PFSK-1 (cell line): ENCODE measurements at regions not wholly inside any gene's neighbourhood (a gene's known extent, or its start where the extent isn't known, plus 50 kb on each side); places are given as distances from the start of the nearest gene placed in this dataset.

Experiments
- FOXP2 ChIP-seq: optimal IDR thresholded peaks from 2 replicates; pipeline ENCODE3; 2011; ENCODE audit warnings: borderline replicate concordance, control low read depth, inconsistent platforms; ENCODE audit not compliant: insufficient read depth; ENCODE audit errors: extremely low read length, extremely low read depth
- POLR2AphosphoS5 ChIP-seq: IDR thresholded peaks from 2 replicates; pipeline ENCODE4 v1.6.1; 2012; ENCODE audit warnings: low read depth, mild to moderate bottlenecking, control low read depth, low read length, moderate library complexity
- REST ChIP-seq, 2 experiments: IDR thresholded peaks; 2 replicates each; pipeline versions ENCODE4 v1.6.1 to v1.8.0; 2011 to 2012; ENCODE audit warnings: low read depth in 2 of 2, low read length in 2 of 2, control low read depth in 1 of 2, inconsistent platforms in 1 of 2, mild to moderate bottlenecking in 1 of 2, moderate library complexity in 1 of 2; ENCODE audit not compliant: insufficient read depth in 1 of 2
- SIN3A ChIP-seq: IDR thresholded peaks from 2 replicates; pipeline ENCODE4 v1.6.1; 2012; ENCODE audit warnings: mild to moderate bottlenecking, low read length, moderate library complexity, borderline replicate concordance; ENCODE audit not compliant: insufficient read depth
- TAF1 ChIP-seq: IDR thresholded peaks from 2 replicates; pipeline ENCODE4 v1.6.1; 2012; ENCODE audit warnings: low read length, control low read depth, borderline replicate concordance; ENCODE audit not compliant: insufficient read depth

- TF ChIP-seq TAF1 (no peak), FOXP2 (no peak), POLR2AphosphoS5 (no peak), SIN3A (no peak), REST (IDR thresholded peaks at IDR 0.05; ENCODE audit: insufficient read depth in 1 of 2, low read depth in 2 of 2, low read length in 2 of 2) (no peak)
These were observed 365.7 kb downstream of the LRIG3 start for GRCh38 chr12:58554522-58555157.

- TF ChIP-seq POLR2AphosphoS5 (no peak), FOXP2 (no peak), REST (IDR thresholded peaks at IDR 0.05; ENCODE audit: insufficient read depth in 1 of 2, low read depth in 2 of 2, low read length in 2 of 2) (no peak), SIN3A (no peak), TAF1 (no peak)
These were observed 363.1 kb downstream of the LRIG3 start for GRCh38 chr12:58557171-58557570.

GRCh38 chr12:58557661-58558060 lies 362.6 kb downstream of the LRIG3 start:
- TF ChIP-seq POLR2AphosphoS5 (no peak), REST (IDR thresholded peaks at IDR 0.05; ENCODE audit: insufficient read depth in 1 of 2, low read depth in 2 of 2, low read length in 2 of 2) (no peak), TAF1 (no peak), FOXP2 (no peak), SIN3A (no peak)

- no peak for TF ChIP-seq SIN3A
- no peak for TF ChIP-seq FOXP2
- no peak for TF ChIP-seq TAF1
- TF ChIP-seq POLR2AphosphoS5 = no peak
- no peak for TF ChIP-seq REST (IDR thresholded peaks at IDR 0.05; ENCODE audit: insufficient read depth in 1 of 2, low read depth in 2 of 2, low read length in 2 of 2)
These were observed 356.7 kb downstream of the LRIG3 start for GRCh38 chr12:58563621-58564020.

DNA sequence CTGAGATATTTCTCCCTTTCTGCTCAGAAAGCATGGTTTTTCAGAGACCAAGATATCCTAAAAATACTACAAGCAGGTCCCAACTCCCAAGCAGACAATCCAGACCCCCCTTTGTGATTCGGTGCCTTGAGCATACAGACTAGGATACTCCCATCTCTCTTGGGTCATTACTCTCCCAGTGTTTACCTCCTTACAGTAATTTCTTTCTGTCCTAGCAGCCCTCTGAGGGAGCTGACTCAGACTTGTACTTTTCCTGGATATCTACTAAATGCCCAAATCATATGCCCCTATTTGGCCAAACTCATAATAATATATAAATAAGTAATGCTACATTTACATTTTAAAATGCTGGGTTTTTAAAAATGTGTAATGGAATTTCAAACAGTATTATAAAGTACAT lies 355.6 kb downstream of the LRIG3 start:
- no peak for TF ChIP-seq FOXP2
- TF ChIP-seq POLR2AphosphoS5 = no peak
- no peak for TF ChIP-seq REST (IDR thresholded peaks at IDR 0.05; ENCODE audit: insufficient read depth in 1 of 2, low read depth in 2 of 2, low read length in 2 of 2)
- TF ChIP-seq SIN3A = no peak
- TF ChIP-seq TAF1 = no peak
